ENCODE measurements at regions not wholly inside any gene's neighbourhood (a gene's known extent, or its start where the extent isn't known, plus 50 kb on each side); places are given as distances from the start of the nearest gene placed in this dataset.

- Histone ChIP-seq H3K36me3 (ENCODE audit: insufficient read depth, low read length, poor library complexity, severe bottlenecking) (no peaks in the 10 kb centered on the region), H3K4me1 (ENCODE audit: insufficient read depth, low read length, poor library complexity, severe bottlenecking) (no peaks in the 10 kb centered on the region), H3K27me3 (replicated peaks; ENCODE audit: insufficient read depth, low read depth, low read length, poor library complexity) (no peaks in the 10 kb centered on the region), H3K27ac (ENCODE audit: low read depth, low read length, poor library complexity, severe bottlenecking) (no peak overlapping the region), H3K9me3 (ENCODE audit: low read depth, low read length, poor library complexity, severe bottlenecking) (no peaks in the 10 kb centered on the region), H3K4me3 (ENCODE audit: low read depth, low read length, poor library complexity, severe bottlenecking) (no peak overlapping the region)
- TF ChIP-seq CTCF (conservative IDR thresholded peaks at IDR 0.05; ENCODE audit: low read depth, low read length) (no peak), EZH2 (IDR thresholded peaks at IDR 0.05; ENCODE audit: borderline replicate concordance, low read depth, low read length, poor library complexity, severe bottlenecking) (no peak)
- ChIA-PET POLR2A (ENCODE audit: low non-redundant PET) (no interaction called here), CTCF (interaction anchor here (0.6 kb wide), 1 partner anchor 1814 kb away, joined by 3 read pairs; no protein-coding TSS in a partner anchor)
- DNase-seq (ENCODE audit: low spot score): no peak
- intact Hi-C loops (cut with micrococcal nuclease; ENCODE audit: unreplicated experiment): no loop called here
- BruUV-seq (replicated peaks): no TSS peak
Measured at GRCh38 chr13:89053418-89053817, 1382.2 kb downstream of the SLITRK5 start.

- BruUV-seq (replicated peaks): no TSS peak
- intact Hi-C loops (cut with micrococcal nuclease; ENCODE audit: unreplicated experiment): no loop called here
- POLR2A ChIA-PET (ENCODE audit: low non-redundant PET): no interaction called here
- no peak for TF ChIP-seq EZH2 (IDR thresholded peaks at IDR 0.05; ENCODE audit: borderline replicate concordance, low read depth, low read length, poor library complexity, severe bottlenecking)
- TF ChIP-seq CTCF (conservative IDR thresholded peaks at IDR 0.05; ENCODE audit: low read depth, low read length): no peak
- Histone ChIP-seq H3K4me3 (ENCODE audit: low read depth, low read length, poor library complexity, severe bottlenecking) (no peak overlapping the region), H3K27me3 (replicated peaks; ENCODE audit: insufficient read depth, low read depth, low read length, poor library complexity) (no peaks in the 10 kb centered on the region), H3K27ac (ENCODE audit: low read depth, low read length, poor library complexity, severe bottlenecking) (no peak overlapping the region), H3K9me3 (ENCODE audit: low read depth, low read length, poor library complexity, severe bottlenecking) (no peaks in the 10 kb centered on the region), H3K4me1 (ENCODE audit: insufficient read depth, low read length, poor library complexity, severe bottlenecking) (no peaks in the 10 kb centered on the region), H3K36me3 (ENCODE audit: insufficient read depth, low read length, poor library complexity, severe bottlenecking) (no peaks in the 10 kb centered on the region)
- CTCF ChIA-PET: no interaction called here
- DNase-seq (ENCODE audit: low spot score): no peak
Measured at GRCh38 chr13:89057274-89057673, 1386.1 kb downstream of the SLITRK5 start.

- Histone ChIP-seq H3K4me3 (ENCODE audit: low read depth, low read length, poor library complexity, severe bottlenecking) (no peak overlapping the region), H3K9me3 (ENCODE audit: low read depth, low read length, poor library complexity, severe bottlenecking) (no peaks in the 10 kb centered on the region), H3K36me3 (ENCODE audit: insufficient read depth, low read length, poor library complexity, severe bottlenecking) (no peaks in the 10 kb centered on the region), H3K27ac (ENCODE audit: low read depth, low read length, poor library complexity, severe bottlenecking) (no peak overlapping the region), H3K4me1 (ENCODE audit: insufficient read depth, low read length, poor library complexity, severe bottlenecking) (no peaks in the 10 kb centered on the region), H3K27me3 (replicated peaks; ENCODE audit: insufficient read depth, low read depth, low read length, poor library complexity) (no peaks in the 10 kb centered on the region)
- ChIA-PET POLR2A (ENCODE audit: low non-redundant PET) (no interaction called here), CTCF (no interaction called here)
- no peak for DNase-seq (ENCODE audit: low spot score)
- BruUV-seq (replicated peaks): no TSS peak
- TF ChIP-seq CTCF (conservative IDR thresholded peaks at IDR 0.05; ENCODE audit: low read depth, low read length): no peak
- no peak for TF ChIP-seq EZH2 (IDR thresholded peaks at IDR 0.05; ENCODE audit: borderline replicate concordance, low read depth, low read length, poor library complexity, severe bottlenecking)
- intact Hi-C loops (cut with micrococcal nuclease; ENCODE audit: unreplicated experiment): no loop called here
Measured at GRCh38 chr13:89057862-89058261, 1386.7 kb downstream of the SLITRK5 start.

All from A673 (cell line).